Choroid plexus epithelial cell (primary cell): ENCODE measurements at regions not wholly inside any gene's neighbourhood (a gene's known extent, or its start where the extent isn't known, plus 50 kb on each side); places are given as distances from the start of the nearest gene placed in this dataset.
A peak's percentile ranks its signal among the peaks of the same experiment; 100 is the strongest.

Experiments used
- DNase-seq: peaks from one replicate; pipeline ENCODE4 v3.0.0-alpha.2; 2010; ENCODE audit warnings: low read depth
- H3K4me3 ChIP-seq: 2 replicates; pipeline ENCODE4 v1.5.1; 2011; ENCODE audit warnings: low read depth, mild to moderate bottlenecking, control low read depth, low read length, moderate library complexity
- TF ChIP-seq, protein P1 (sequence below): conservative IDR thresholded peaks from 2 replicates; pipeline ENCODE4 v1.5.1; 2011; ENCODE audit warnings: low read depth, mild to moderate bottlenecking, control low read depth, inconsistent platforms, low read length, moderate library complexity

GRCh38 chr15:95113041-95113440 lies 881.7 kb downstream of the MCTP2 start:
- H3K4me3 ChIP-seq, result no peak overlapping the region
- no peak for DNase-seq
- TF ChIP-seq, protein P1, sequence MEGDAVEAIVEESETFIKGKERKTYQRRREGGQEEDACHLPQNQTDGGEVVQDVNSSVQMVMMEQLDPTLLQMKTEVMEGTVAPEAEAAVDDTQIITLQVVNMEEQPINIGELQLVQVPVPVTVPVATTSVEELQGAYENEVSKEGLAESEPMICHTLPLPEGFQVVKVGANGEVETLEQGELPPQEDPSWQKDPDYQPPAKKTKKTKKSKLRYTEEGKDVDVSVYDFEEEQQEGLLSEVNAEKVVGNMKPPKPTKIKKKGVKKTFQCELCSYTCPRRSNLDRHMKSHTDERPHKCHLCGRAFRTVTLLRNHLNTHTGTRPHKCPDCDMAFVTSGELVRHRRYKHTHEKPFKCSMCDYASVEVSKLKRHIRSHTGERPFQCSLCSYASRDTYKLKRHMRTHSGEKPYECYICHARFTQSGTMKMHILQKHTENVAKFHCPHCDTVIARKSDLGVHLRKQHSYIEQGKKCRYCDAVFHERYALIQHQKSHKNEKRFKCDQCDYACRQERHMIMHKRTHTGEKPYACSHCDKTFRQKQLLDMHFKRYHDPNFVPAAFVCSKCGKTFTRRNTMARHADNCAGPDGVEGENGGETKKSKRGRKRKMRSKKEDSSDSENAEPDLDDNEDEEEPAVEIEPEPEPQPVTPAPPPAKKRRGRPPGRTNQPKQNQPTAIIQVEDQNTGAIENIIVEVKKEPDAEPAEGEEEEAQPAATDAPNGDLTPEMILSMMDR, result no peak

DNA sequence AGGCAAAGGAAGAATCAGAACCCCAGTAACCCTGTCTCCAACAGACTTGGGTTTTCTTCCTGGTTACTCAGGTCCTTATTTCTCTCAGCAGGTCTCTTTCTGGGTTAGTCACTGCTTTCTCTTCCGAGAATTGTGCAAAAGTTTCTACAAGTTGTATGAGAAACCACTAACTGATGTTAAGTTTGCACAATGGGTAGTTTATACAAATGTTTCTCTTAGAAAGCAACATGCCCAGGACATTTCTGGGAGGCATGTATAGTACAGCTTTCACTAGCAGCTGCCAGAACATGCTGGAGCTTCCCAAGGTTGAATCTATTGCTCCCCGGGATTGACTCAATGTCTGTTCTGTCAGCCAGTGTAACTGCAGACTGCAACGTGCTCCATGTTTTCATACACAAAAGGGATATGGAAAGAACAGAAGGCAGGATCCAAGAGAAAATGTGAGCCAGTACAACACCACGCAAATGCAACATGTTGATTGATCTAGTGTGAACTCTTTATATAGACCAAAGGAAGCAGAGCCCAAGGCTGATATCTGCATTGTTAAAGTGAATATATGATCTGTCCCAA lies 887.8 kb downstream of the MCTP2 start:
- DNase-seq, result peak; percentile 17
- no peak overlapping the region for H3K4me3 ChIP-seq
- TF ChIP-seq, protein P1, result no peak

GRCh38 chr15:95120595-95120994 lies 889.2 kb downstream of the MCTP2 start:
- TF ChIP-seq, protein P1, result no peak
- DNase-seq, result no peak
- no peak overlapping the region for H3K4me3 ChIP-seq

DNA sequence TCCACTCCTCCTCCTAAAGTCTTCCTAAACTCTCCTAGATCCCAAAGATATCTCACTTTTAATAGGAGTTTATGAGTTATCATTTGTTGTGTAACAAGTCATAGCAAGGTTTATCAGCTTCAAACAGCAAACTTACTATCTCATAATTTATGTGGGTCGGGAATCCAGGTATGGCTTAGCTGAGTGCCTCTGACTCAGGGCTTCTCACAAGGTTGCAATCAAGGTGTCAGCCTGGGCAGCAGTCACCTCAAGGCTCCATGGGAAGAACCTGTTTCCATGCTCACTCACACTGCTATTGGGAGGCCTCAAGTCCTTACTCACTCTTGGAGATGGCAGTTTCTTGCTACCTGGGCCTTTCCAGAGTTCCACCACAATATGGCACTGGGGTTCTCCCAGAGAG lies 889.8 kb downstream of the MCTP2 start:
- DNase-seq, result no peak
- H3K4me3 ChIP-seq, result no peak overlapping the region
- TF ChIP-seq, protein P1, result no peak

GRCh38 chr15:95125803-95126202 lies 894.4 kb downstream of the MCTP2 start:
- DNase-seq, result no peak
- TF ChIP-seq, protein P1, result no peak
- H3K4me3 ChIP-seq, result no peak overlapping the region

GRCh38 chr15:95127356-95127755 lies 896.0 kb downstream of the MCTP2 start:
- TF ChIP-seq, protein P1, result no peak
- no peak overlapping the region for H3K4me3 ChIP-seq
- peak; percentile 21 for DNase-seq

DNA sequence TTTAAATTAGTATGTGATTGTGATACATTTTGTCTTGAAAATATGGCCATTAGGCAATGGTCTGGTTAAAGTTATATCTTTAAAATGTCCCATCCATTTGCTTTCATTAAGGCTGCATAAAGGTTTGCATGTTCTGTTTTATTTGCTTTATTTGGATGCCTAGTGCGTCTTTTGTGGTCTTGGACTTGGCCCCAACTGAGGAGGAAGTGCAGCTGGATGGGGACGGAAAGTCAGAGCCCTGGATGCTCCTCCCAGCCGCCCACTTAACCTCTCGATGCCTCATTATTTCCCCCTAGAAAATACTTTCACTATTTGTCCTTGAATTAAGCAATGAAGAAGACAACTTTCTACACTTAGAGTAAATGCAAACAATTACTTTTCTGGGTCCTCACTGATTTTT lies 898.2 kb downstream of the MCTP2 start:
- peak; percentile 27 for DNase-seq
- no peak overlapping the region for H3K4me3 ChIP-seq
- TF ChIP-seq, protein P1, result no peak
